ENCODE measurements at regions not wholly inside any gene's neighbourhood (a gene's known extent, or its start where the extent isn't known, plus 50 kb on each side); places are given as distances from the start of the nearest gene placed in this dataset.

- no peak for TF ChIP-seq CTCF (IDR thresholded peaks at IDR 0.05; ENCODE audit: low read depth, low read length)
- no peak for TF ChIP-seq POLR2A (IDR thresholded peaks at IDR 0.05; ENCODE audit: extremely low read depth, insufficient read length)
Measured at GRCh38 chr16:72430121-72430520, 258.2 kb upstream of the PMFBP1 start.
